ENCODE measurements at regions not wholly inside any gene's neighbourhood (a gene's known extent, or its start where the extent isn't known, plus 50 kb on each side); places are given as distances from the start of the nearest gene placed in this dataset.

GRCh38 chrX:128973033-128973432 is 550.3 kb downstream of the SMARCA1 start:
- TF ChIP-seq ASH2L (IDR thresholded peaks at IDR 0.05; ENCODE audit: borderline replicate concordance, low read depth) (no peak), SKIL (IDR thresholded peaks at IDR 0.05; ENCODE audit: low read depth, poor library complexity, severe bottlenecking) (no peak), CBFB (IDR thresholded peaks at IDR 0.05; ENCODE audit: low read depth) (no peak), NFXL1 (IDR thresholded peaks at IDR 0.05; ENCODE audit: borderline replicate concordance) (no peak), IKZF1 (conservative IDR thresholded peaks at IDR 0.05) (no peak), STAT1 (conservative IDR thresholded peaks at IDR 0.05) (no peak), MTA2 (IDR thresholded peaks at IDR 0.05; ENCODE audit: low read depth) (no peak), SPI1 (IDR thresholded peaks at IDR 0.05; ENCODE audit: borderline replicate concordance, insufficient read depth, low read depth, low read length) (peak; percentile 54; the same call in 1 of the 2 replicates), SREBF1 (IDR thresholded peaks at IDR 0.05; ENCODE audit: low read length) (no peak)
- intact Hi-C loops (cut with micrococcal nuclease; ENCODE audit: unreplicated experiment) (loop anchor here (10.0 kb wide), 1 partner anchor 868 kb away; no protein-coding TSS in a partner anchor), in situ Hi-C loops (cut with MboI) (no loop called here)
- no peaks in the 10 kb centered on the region for H3K4me1 ChIP-seq (ENCODE audit: control insufficient read depth, insufficient read depth, low read length)
- BruUV-seq (replicated peaks): no TSS peak
- RAD21 ChIA-PET (ENCODE audit: unreplicated experiment): no interaction called here
- no peak overlapping the region for H3K4me3 ChIP-seq
- no peaks in the 10 kb centered on the region for H3K36me3 ChIP-seq (ENCODE audit: control insufficient read depth in 2 of 2, insufficient read depth in 2 of 2, low read length in 1 of 2)
- ATAC-seq (no peak), FAIRE-seq (no peak), DNase-seq (ENCODE audit: low read depth, low spot score) (no peak)
- H3K4me2 ChIP-seq (ENCODE audit: control insufficient read depth, insufficient read depth): no peak overlapping the region
- WGBS (ENCODE audit: insufficient coverage, insufficient replicate concordance, low lambda C conversion rate, missing lambda C conversion rate): 2% methylated on average over 3 of the region's 3 CpGs
- H4K20me1 ChIP-seq (ENCODE audit: control insufficient read depth, insufficient read depth): no peaks in the 10 kb centered on the region
- SMC1A ChIA-PET (ENCODE audit: uncharacterized antibody, unreplicated experiment): no interaction called here
- H2AFZ ChIP-seq (ENCODE audit: control insufficient read depth, low read depth, low read length): no peak overlapping the region
- no peaks in the 10 kb centered on the region for H3K79me2 ChIP-seq (ENCODE audit: control insufficient read depth, insufficient read depth, low read length)
- H3K27ac ChIP-seq (ENCODE audit: control insufficient read depth, insufficient read depth): no peak overlapping the region
- CTCF ChIA-PET: no interaction called here
- H3K27me3 ChIP-seq (replicated peaks in 1 of 2; ENCODE audit: control insufficient read depth in 2 of 2, insufficient read depth in 2 of 2, low read length in 1 of 2): no peaks in the 10 kb centered on the region
- POLR2A ChIA-PET: no interaction called here
- no peaks in the 10 kb centered on the region for H3K9me3 ChIP-seq (replicated peaks; ENCODE audit: control insufficient read depth, insufficient read depth, low read length)
- H3K9ac ChIP-seq (ENCODE audit: control insufficient read depth, insufficient read depth, low read length): no peak overlapping the region
